Pancreas (tissue), 10 donors: ENCODE measurements at regions not wholly inside any gene's neighbourhood (a gene's known extent, or its start where the extent isn't known, plus 50 kb on each side); places are given as distances from the start of the nearest gene placed in this dataset.

Experiments used
- ATAC-seq, 4 donors: fragments of 200-7000 bp; cut with Tn5 transposase; one replicate each; pipeline versions ENCODE4 v1.8.0 to v1.9.1; 2020; ENCODE audit warnings: mild to moderate bottlenecking in 4 of 4, moderate library complexity in 4 of 4
- DNase-seq, 6 donors: peaks; one replicate each; pipeline ENCODE4 v3.0.0-alpha.2; 2020
- FAIRE-seq: peaks from 2 replicates; lab custom pipeline; 2012; peaks lifted over from hg19 to GRCh38; lab: Jason Lieb, UNC
- H3K27ac ChIP-seq, 4 donors: fragments of 200-600 bp; sonication (generic); 1 replicate in 3 of 4; 2 replicates in 1 of 4; pipeline versions ENCODE4 v1.5.0 to v1.8.0; 2020
- H3K27me3 ChIP-seq, 4 donors: fragments of 200-600 bp; one replicate each; pipeline ENCODE4 v1.8.0; 2021
- H3K36me3 ChIP-seq, 3 donors: fragments of 200-600 bp; sonication (generic) in 1 of 3; one replicate each; pipeline versions ENCODE4 v1.5.0 to v1.8.0; 2020 to 2021
- H3K4me1 ChIP-seq, 3 donors: fragments of 200-600 bp; one replicate each; pipeline ENCODE4 v1.8.0; 2021
- H3K4me3 ChIP-seq, 4 donors: fragments of 200-600 bp; sonication (generic) in 2 of 4; one replicate each; pipeline versions ENCODE4 v1.5.0 to v1.8.0; 2020 to 2021
- H3K9me3 ChIP-seq, 4 donors: fragments of 200-600 bp; one replicate each; pipeline ENCODE4 v1.8.0; 2021
- CTCF ChIP-seq, 4 donors: fragments of 200-600 bp; sonication (generic) in 3 of 4; IDR thresholded peaks; one replicate each; pipeline versions ENCODE4 v1.5.0 to v1.8.0; 2021; ENCODE audit warnings: antibody characterized with exemption in 4 of 4
- WGBS, 2 donors: extraction: QIAGEN DNeasy Blood & Tissue Kit; methylation state at CpG; one replicate each; pipeline ENCODE4 v1.1.7; 2013; 5-methylcytosine and 5-hydroxymethylcytosine counted together
- intact Hi-C, 3 donors: fragments of 100-400 bp; cut with DNase I; formaldehyde crosslinking; loops; one replicate each; pipeline versions ENCODE4 v1.11.1 to v1.14.2; 2022
- donor health status: healthy with polysubstance abuse.
- donor health status: DM: no; HTN: no; CAD: no; lungs with moderate emphysema.
- donor health status: DM: no; HTN: no; CAD: no.
- donor health status: control.
- donor health status: control.
- donor health status: Bipolar disorder and iron deficiency.
- donor health status: DM: yes; HTN: yes; CAD: no.
- donor health status: DM: no; HTN: no; CAD: no.
- donor health status: DM: no; HTN: no; CAD: no.
- donor health status: DM: yes; HTN: yes; CAD: no.

GRCh38 chr5:68710514-68710913 lies 383.3 kb upstream of the SLC30A5 start:
- H3K4me3 ChIP-seq = no peak overlapping the region
- DNase-seq = no peak
- TF ChIP-seq CTCF (IDR thresholded peaks at IDR 0.05) = no peak
- intact Hi-C loops = no loop called here
- WGBS, 2 donors = 54 to 61% methylated on average over 1 of the region's 1 CpG
- ATAC-seq = no peak
- no peak overlapping the region for H3K27ac ChIP-seq
- no peak for FAIRE-seq
- no peaks in the 10 kb centered on the region for H3K27me3 ChIP-seq
- H3K9me3 ChIP-seq = no peaks in the 10 kb centered on the region
- no peaks in the 10 kb centered on the region for H3K36me3 ChIP-seq
- H3K4me1 ChIP-seq = no peaks in the 10 kb centered on the region

DNA sequence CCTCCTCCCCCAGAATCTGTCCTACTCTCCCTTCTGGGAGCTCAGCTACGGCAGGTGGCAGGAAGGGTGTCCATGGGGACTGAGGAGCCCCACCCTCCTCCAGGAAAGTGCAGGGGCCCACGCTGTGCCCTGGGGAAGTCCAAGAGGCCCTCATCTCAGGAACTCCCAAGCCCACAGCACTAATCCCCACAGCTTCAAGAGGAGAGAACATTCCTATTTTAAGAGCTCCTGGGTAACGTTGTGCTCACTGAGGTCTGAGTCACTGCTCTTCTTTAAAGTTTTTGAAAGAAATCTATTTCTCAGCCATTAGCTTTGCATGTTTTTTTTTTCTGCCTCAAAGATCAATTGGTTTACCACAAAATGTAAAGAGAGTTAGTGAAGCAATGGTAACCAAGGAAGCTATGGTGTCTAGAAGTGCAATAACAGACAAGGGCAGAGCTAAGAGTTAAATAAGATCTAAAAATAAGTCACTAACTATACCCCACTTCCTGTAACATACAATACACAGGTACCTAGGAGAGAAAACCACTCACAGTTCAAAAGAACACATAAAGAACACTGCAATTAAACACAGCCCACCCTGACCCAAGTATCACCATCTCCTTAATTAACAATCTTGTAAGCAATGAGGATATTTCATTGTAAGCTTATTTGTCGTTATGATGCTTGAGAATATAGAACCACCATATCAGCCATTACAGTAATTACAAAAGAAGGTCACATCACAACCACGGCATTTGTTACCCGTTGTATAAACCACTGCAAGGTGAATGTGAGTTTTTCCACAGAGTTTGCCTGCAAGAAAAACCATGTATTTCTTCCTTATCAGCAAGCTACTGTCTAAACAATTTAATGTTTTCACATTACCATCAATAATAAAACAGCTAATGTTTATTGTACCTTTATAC lies 382.3 kb upstream of the SLC30A5 start:
- no peak for ATAC-seq
- TF ChIP-seq CTCF (IDR thresholded peaks at IDR 0.05) = no peak

GRCh38 chr5:68714810-68715209 lies 379.0 kb upstream of the SLC30A5 start:
- Histone ChIP-seq H3K4me3 (no peak overlapping the region), H3K9me3 (no peaks in the 10 kb centered on the region), H3K4me1 (no peaks in the 10 kb centered on the region), H3K27me3 (no peaks in the 10 kb centered on the region), H3K27ac (no peak overlapping the region), H3K36me3 (no peaks in the 10 kb centered on the region)
- no peak for TF ChIP-seq CTCF (IDR thresholded peaks at IDR 0.05)
- DNase-seq (no peak), FAIRE-seq (no peak), ATAC-seq (no peak)
- WGBS, 2 donors = 76 to 85% methylated on average over 6 of the region's 6 CpGs
- intact Hi-C loops = no loop called here

More for the DNA sequence above, 382.3 kb upstream of the SLC30A5 start:
- intact Hi-C loops = no loop called here
- WGBS, 2 donors = 68 to 69% methylated on average over 6 of the region's 6 CpGs
- Histone ChIP-seq H3K9me3 (no peaks in the 10 kb centered on the region), H3K36me3 (no peaks in the 10 kb centered on the region), H3K27me3 (no peaks in the 10 kb centered on the region), H3K4me1 (no peaks in the 10 kb centered on the region), H3K4me3 (no peak overlapping the region), H3K27ac (no peak overlapping the region)
- DNase-seq (no peak), FAIRE-seq (no peak)

DNA sequence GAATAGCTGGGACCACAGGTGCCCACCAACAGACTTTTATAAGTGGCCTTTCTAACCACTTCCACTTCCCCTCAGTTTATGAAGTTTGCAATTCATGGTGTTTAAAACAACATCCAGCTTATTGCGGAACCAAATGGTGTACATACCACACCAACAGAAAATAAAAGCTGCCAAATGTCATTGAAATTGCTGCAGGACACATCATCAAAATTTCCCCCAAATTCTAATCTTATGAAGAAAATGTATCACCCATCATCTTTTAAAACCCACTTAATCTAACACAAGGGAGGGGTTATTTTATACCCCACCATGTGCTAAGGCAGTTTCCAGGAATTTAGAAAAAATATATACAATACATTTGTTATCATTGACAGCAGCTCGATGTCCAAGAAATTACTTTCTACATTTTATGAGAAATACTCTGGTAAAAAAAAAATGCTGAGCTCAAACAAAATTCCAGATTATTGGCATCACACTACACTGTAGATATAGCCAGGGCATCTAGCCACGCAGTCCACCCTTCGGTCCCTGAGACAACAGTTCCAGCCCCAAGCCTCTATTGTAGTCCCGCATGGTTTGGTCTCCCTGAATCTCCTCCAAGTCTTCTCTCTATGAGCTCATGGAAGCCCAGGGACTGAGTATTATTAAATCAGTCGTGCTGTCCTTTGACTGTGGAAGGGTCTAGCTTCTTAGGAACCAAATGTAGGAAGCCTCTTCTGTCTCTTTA lies 372.8 kb upstream of the SLC30A5 start:
- no peak overlapping the region for H3K4me3 ChIP-seq
- H3K27ac ChIP-seq = no peak overlapping the region
- no peak for TF ChIP-seq CTCF (IDR thresholded peaks at IDR 0.05)
- H3K9me3 ChIP-seq = no peaks in the 10 kb centered on the region
- WGBS, 2 donors = 74 to 80% methylated on average over 6 of the region's 6 CpGs
- no peak for ATAC-seq
- intact Hi-C loops = no loop called here
- no peaks in the 10 kb centered on the region for H3K27me3 ChIP-seq
- no peak for FAIRE-seq
- no peaks in the 10 kb centered on the region for H3K4me1 ChIP-seq
- no peaks in the 10 kb centered on the region for H3K36me3 ChIP-seq
- no peak for DNase-seq
